ENCODE measurements at regions not wholly inside any gene's neighbourhood (a gene's known extent, or its start where the extent isn't known, plus 50 kb on each side); places are given as distances from the start of the nearest gene placed in this dataset.

DNA sequence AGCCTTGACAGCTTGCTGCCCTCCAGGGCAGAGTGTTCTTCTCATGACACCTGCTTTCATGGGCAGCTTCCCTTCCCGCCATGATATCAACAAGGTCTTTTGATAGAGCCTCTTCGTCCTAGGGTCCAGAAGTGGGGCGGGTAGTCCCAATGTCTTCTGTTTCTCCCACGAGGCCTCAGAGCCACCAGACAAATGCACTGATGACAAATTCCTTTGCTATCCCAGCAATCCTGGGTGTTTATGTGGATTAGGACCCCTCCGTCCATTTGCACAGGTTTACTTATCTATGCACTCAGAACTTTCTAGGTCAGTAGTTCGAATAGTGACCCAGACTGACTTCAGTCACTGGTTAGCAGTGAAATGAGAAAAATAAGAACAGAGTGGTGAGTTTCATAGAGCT, 52.6 kb upstream of the PRMT8 start:
- TF ChIP-seq, protein P1, sequence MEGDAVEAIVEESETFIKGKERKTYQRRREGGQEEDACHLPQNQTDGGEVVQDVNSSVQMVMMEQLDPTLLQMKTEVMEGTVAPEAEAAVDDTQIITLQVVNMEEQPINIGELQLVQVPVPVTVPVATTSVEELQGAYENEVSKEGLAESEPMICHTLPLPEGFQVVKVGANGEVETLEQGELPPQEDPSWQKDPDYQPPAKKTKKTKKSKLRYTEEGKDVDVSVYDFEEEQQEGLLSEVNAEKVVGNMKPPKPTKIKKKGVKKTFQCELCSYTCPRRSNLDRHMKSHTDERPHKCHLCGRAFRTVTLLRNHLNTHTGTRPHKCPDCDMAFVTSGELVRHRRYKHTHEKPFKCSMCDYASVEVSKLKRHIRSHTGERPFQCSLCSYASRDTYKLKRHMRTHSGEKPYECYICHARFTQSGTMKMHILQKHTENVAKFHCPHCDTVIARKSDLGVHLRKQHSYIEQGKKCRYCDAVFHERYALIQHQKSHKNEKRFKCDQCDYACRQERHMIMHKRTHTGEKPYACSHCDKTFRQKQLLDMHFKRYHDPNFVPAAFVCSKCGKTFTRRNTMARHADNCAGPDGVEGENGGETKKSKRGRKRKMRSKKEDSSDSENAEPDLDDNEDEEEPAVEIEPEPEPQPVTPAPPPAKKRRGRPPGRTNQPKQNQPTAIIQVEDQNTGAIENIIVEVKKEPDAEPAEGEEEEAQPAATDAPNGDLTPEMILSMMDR (IDR thresholded peaks at IDR 0.05; ENCODE audit: low read depth, low read length), result no peak
- TF ChIP-seq POLR2A (IDR thresholded peaks at IDR 0.05; ENCODE audit: extremely low read depth, insufficient read length), result no peak

Measured in NB4 (cell line).